Omental fat pad (tissue), 3 donors: ENCODE measurements at regions not wholly inside any gene's neighbourhood (a gene's known extent, or its start where the extent isn't known, plus 50 kb on each side); places are given as distances from the start of the nearest gene placed in this dataset.

Source experiments
- ATAC-seq: fragments of 150-250 bp; one replicate; pipeline ENCODE4 v1.9.1; 2016; ENCODE audit warnings: mild to moderate bottlenecking, moderate library complexity; ENCODE audit not compliant: low FRiP score
- DNase-seq: peaks from one replicate; pipeline ENCODE4 v3.0.0-alpha.2; 2019; ENCODE audit warnings: low spot score
- TF ChIP-seq, protein P1 (sequence below), 3 donors: fragments of 450-650 bp; IDR thresholded peaks; one replicate each; pipeline ENCODE4 v1.5.1; 2016 to 2017; ENCODE audit warnings: antibody characterized with exemption in 3 of 3, mild to moderate bottlenecking in 3 of 3, moderate library complexity in 2 of 3

DNA sequence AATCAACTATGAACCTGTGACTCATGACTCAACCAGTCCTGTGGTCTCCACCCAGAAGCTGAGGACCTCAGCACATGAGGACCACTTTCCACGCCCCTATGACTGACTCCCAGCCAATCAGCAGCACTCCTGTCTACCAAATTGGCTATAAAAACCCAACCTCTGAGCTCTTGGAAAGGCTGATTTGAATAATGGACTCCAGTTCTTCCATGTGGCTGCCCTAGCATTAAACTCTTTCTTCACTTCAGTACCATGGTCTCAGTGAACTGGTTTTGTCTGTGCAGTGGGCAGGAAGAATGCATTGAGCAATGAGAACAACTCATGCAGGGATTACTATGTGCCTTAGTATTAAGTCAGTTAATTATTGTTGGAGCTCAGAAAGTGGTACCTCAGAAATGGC lies 78.3 kb downstream of the CMPK2 start:
- no peak for DNase-seq
- TF ChIP-seq, protein P1, sequence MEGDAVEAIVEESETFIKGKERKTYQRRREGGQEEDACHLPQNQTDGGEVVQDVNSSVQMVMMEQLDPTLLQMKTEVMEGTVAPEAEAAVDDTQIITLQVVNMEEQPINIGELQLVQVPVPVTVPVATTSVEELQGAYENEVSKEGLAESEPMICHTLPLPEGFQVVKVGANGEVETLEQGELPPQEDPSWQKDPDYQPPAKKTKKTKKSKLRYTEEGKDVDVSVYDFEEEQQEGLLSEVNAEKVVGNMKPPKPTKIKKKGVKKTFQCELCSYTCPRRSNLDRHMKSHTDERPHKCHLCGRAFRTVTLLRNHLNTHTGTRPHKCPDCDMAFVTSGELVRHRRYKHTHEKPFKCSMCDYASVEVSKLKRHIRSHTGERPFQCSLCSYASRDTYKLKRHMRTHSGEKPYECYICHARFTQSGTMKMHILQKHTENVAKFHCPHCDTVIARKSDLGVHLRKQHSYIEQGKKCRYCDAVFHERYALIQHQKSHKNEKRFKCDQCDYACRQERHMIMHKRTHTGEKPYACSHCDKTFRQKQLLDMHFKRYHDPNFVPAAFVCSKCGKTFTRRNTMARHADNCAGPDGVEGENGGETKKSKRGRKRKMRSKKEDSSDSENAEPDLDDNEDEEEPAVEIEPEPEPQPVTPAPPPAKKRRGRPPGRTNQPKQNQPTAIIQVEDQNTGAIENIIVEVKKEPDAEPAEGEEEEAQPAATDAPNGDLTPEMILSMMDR (IDR thresholded peaks at IDR 0.05), result no peak
- no peak for ATAC-seq

DNA sequence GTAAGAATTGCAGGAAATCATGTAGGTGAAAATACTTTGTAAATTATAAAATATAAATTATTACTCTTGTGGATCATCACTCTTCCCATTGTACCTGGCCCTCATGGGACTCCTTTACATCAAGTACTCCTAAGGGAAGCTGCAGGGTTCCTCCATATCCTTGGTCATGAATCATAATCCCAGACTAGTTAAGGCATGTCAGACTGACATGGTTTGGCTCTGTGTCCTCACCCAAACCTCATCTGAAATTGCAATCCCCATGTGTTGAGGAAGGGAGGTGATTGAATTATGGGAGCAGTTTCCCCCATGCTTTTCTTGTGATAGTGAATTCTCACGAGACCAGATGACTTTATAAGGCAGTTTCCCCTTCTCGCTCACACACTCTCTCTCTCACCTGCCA lies 77.1 kb downstream of the CMPK2 start:
- TF ChIP-seq, protein P1 (IDR thresholded peaks at IDR 0.05), result no peak
- DNase-seq (no peak), ATAC-seq (no peak)

DNA sequence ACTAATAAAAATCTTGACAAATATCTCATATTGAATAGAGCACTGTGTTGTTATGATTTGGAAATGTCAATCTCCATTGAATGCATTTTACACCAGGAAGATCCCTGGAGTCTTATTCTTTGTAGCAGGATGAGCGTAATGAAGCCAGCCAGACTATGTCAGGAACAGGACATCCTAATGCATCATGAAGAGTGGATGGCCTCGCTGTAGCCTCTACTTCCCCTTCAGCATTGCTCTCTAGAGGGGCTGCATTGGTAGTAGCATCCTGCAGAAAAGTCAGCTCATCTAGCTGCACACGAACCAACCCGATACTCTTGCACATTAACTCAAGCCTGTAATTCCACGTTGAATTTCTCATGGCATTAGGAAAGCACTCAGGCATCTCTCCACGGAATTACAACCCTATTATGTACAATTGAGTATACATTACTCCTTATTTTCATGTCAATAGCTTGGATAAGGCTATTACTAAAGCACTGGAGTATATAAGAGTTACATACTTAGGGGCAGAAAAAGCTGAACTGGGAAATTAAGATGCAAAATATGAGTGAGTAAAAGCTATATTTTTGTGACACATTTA lies 76.1 kb downstream of the CMPK2 start:
- DNase-seq (no peak), ATAC-seq (no peak)
- TF ChIP-seq, protein P1 (IDR thresholded peaks at IDR 0.05), result no peak

DNA sequence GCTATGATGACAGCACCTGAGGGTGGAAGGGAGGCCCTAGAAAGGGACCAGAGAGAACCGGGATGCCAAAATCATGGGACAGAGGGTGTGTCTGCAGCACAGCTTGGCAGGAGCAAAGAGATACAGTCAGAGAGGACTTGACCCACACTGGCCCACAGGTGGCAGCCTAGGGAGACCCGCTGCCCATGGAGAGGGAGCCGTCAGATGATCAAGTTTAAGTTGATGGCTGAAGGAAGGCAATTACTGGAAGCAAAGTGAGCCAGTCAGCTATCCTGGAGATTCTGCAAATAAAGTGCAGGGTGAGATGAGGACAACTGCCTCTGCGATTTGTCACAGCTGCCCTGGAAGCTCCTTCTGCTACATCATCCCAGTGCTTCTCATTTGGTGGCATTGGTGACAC lies 74.0 kb downstream of the CMPK2 start:
- no peak for DNase-seq
- TF ChIP-seq, protein P1 (IDR thresholded peaks at IDR 0.05), result no peak
- ATAC-seq, result no peak

DNA sequence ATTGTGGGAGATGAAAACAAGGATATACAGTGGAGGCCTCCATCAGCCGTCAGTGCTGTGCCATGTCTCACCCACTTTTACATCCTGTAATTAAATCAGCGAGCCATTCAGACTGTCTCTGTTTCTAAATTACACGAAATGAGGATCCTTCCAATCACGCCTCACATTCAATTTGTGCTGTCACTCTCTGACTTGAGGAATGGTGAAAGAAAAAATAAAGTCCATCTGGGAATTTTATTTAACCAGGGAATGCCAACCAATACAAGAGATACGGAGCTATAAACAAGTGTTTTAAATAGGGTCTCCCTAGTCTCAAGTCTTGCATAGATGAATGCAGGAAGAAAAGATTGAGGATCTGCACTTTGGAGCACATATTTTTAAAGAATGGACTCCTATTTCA lies 72.8 kb downstream of the CMPK2 start:
- no peak for DNase-seq
- TF ChIP-seq, protein P1 (IDR thresholded peaks at IDR 0.05), result no peak
- ATAC-seq, result no peak

DNA sequence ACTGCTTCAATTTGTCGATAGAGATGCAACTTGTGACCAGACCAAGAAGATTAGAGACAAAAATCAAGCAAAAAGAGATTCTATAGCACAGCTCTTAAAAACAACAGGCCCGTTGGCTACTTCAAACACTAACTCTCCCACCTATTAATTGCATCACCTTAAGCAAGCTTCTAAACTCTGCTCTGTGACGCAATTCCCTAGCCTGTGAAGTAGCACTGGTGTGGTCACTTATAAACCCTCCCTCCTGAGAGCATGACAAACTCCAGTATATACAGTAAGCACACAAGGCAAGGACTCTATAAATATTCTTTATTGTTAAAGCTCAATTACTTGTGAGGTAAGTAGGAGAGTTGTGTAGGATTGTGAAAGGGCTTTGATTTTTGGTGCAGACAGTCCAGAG lies 72.3 kb downstream of the CMPK2 start:
- no peak for DNase-seq
- no peak for ATAC-seq
- TF ChIP-seq, protein P1 (IDR thresholded peaks at IDR 0.05), result no peak

DNA sequence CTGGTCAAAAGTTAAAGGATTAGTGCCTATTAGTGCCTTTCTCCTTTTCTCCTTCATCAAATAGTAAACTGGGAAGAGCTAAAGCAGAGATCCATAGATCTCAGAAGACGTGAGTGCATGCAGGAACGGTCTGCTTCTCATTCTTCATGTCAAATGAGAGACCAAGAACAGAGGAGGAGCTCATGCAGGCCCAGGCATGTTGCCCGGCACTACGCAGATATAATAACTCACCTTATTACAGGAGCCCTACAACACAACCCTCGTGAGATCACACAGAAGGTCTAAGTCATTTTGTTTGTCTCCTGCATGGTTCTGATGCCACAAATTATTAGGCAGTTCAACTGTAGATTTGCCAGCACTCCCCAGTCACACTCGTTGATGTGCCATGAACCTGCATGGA lies 71.8 kb downstream of the CMPK2 start:
- DNase-seq, result no peak
- ATAC-seq, result no peak
- TF ChIP-seq, protein P1 (IDR thresholded peaks at IDR 0.05), result no peak
